ENCODE measurements at regions not wholly inside any gene's neighbourhood (a gene's known extent, or its start where the extent isn't known, plus 50 kb on each side); places are given as distances from the start of the nearest gene placed in this dataset.
"Not testable (repeated sequence)": the region's sequence is repeated elsewhere in the genome, so short reads cannot be mapped to it uniquely, and the experiment has no call there.

GRCh38 chr6:103107985-103108384 lies 1714.5 kb downstream of the GRIK2 start:
- intact Hi-C loops (cut with DNase I; ENCODE audit: low total_unique reads): no loop called here
- no peaks in the 10 kb centered on the region for H3K4me1 ChIP-seq
- no peak overlapping the region for H3K4me3 ChIP-seq
- H3K27me3 ChIP-seq: no peaks in the 10 kb centered on the region
- H3K36me3 ChIP-seq: no peaks in the 10 kb centered on the region
- no peak for DNase-seq
- in situ Hi-C loops (cut with MboI; ENCODE audit: low pct_ligation_motif_present in 1 of 4, low pct_unique_long_range_greater_than_20kb in 1 of 4, low sequenced_read_pairs in 3 of 4): no loop called here
- H3K27ac ChIP-seq: no peak overlapping the region
- H3K9me3 ChIP-seq: no peaks in the 10 kb centered on the region
- TF ChIP-seq POLR2AphosphoS5 (IDR thresholded peaks at IDR 0.05): no peak
- no peak for TF ChIP-seq EP300 (IDR thresholded peaks at IDR 0.05; ENCODE audit: low read depth)
- TF ChIP-seq POLR2A (IDR thresholded peaks at IDR 0.05): no peak

- no peaks in the 10 kb centered on the region for H3K9me3 ChIP-seq
- H3K27me3 ChIP-seq: no peaks in the 10 kb centered on the region
- TF ChIP-seq EP300 (IDR thresholded peaks at IDR 0.05; ENCODE audit: low read depth): no peak
- no peak for TF ChIP-seq POLR2A (IDR thresholded peaks at IDR 0.05)
- TF ChIP-seq CTCF (IDR thresholded peaks at IDR 0.05): no peak
- no peak for TF ChIP-seq POLR2AphosphoS5 (IDR thresholded peaks at IDR 0.05)
- H3K27ac ChIP-seq: no peak overlapping the region
- no peaks in the 10 kb centered on the region for H3K4me1 ChIP-seq
- in situ Hi-C loops (cut with MboI; ENCODE audit: low pct_ligation_motif_present in 1 of 4, low pct_unique_long_range_greater_than_20kb in 1 of 4, low sequenced_read_pairs in 3 of 4): no loop called here
- H3K4me3 ChIP-seq: no peak overlapping the region
- WGBS, 2 donors (ENCODE audit: low coverage in 1 of 2): 42 to 80% methylated on average over 2 of the region's 2 CpGs
- no peak for DNase-seq
- intact Hi-C loops (cut with DNase I; ENCODE audit: low total_unique reads): no loop called here
- H3K36me3 ChIP-seq: no peaks in the 10 kb centered on the region
Observed at GRCh38 chr6:103105686-103106085, 1712.2 kb downstream of the GRIK2 start.

DNA sequence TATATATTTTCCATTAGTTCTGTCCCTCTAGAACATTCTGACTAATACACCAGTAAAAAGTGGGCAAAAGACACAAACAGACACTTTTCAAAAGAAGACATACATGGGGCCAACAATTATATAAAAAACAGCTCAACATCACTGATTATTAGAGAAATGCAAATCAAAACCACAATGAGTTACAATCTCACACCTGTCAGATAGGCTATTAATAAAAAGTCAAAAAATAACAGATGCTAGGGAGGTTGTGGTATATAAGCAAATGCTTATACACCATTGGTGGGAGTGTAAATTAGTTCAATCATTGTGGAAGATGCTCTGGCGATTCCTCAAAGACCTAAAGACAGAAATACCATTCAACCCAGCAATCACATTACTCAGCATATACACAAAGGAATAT lies 1707.8 kb downstream of the GRIK2 start:
- DNase-seq: no peak
- H3K27ac ChIP-seq: no peak overlapping the region
- intact Hi-C loops (cut with DNase I; ENCODE audit: low total_unique reads) (no loop called here), in situ Hi-C loops (cut with MboI; ENCODE audit: low pct_ligation_motif_present in 1 of 4, low pct_unique_long_range_greater_than_20kb in 1 of 4, low sequenced_read_pairs in 3 of 4) (no loop called here)
- 76 to 90% methylated on average over 1 of the region's 1 CpG for WGBS, 2 donors (ENCODE audit: low coverage in 1 of 2)
- H3K9me3 ChIP-seq: peaks cover 0 to 8% of the 10 kb centered on the region in 2 donors
- no peak for TF ChIP-seq EP300 (IDR thresholded peaks at IDR 0.05; ENCODE audit: low read depth)
- TF ChIP-seq POLR2AphosphoS5 (IDR thresholded peaks at IDR 0.05): no peak
- no peak for TF ChIP-seq CTCF (IDR thresholded peaks at IDR 0.05)
- TF ChIP-seq POLR2A (IDR thresholded peaks at IDR 0.05): no peak
- H3K27me3 ChIP-seq: no peaks in the 10 kb centered on the region
- H3K36me3 ChIP-seq: no peaks in the 10 kb centered on the region
- no peaks in the 10 kb centered on the region for H3K4me1 ChIP-seq
- H3K4me3 ChIP-seq: no peak overlapping the region

GRCh38 chr6:103092414-103092813 lies 1698.9 kb downstream of the GRIK2 start:
- H3K36me3 ChIP-seq; in situ Hi-C loops (cut with MboI; ENCODE audit: low pct_ligation_motif_present in 1 of 4, low pct_unique_long_range_greater_than_20kb in 1 of 4, low sequenced_read_pairs in 3 of 4); H3K9me3 ChIP-seq; H3K4me1 ChIP-seq; DNase-seq; H3K27me3 ChIP-seq; H3K4me3 ChIP-seq; H3K27ac ChIP-seq; intact Hi-C loops (cut with DNase I; ENCODE audit: low total_unique reads): not testable (repeated sequence)
- WGBS, 2 donors (ENCODE audit: low coverage in 1 of 2): 55 to 68% methylated on average over 4 of the region's 4 CpGs

DNA sequence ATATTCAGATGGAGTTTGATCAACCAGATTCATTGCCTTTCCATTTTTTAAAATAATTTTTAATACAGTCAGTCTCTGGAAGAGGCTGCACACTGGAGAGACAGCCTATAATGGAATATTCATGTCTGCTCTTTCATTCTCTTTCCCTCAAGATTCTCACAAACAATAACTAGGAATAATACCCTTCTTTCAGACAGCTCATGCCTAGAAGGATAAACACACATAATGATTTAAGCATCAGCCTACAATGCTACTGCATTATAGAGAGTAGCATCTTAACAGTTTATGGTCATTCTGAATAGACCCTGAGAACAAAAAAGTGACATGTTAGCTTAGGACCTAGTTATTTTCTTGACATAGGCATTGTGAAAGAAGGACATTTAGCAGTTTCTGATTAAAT lies 1692.3 kb downstream of the GRIK2 start:
- no peak overlapping the region for H3K27ac ChIP-seq
- H3K4me1 ChIP-seq: no peaks in the 10 kb centered on the region
- no peaks in the 10 kb centered on the region for H3K36me3 ChIP-seq
- intact Hi-C loops (cut with DNase I; ENCODE audit: low total_unique reads) (no loop called here), in situ Hi-C loops (cut with MboI; ENCODE audit: low pct_ligation_motif_present in 1 of 4, low pct_unique_long_range_greater_than_20kb in 1 of 4, low sequenced_read_pairs in 3 of 4) (no loop called here)
- H3K4me3 ChIP-seq: no peak overlapping the region
- H3K9me3 ChIP-seq: no peaks in the 10 kb centered on the region
- TF ChIP-seq EP300 (IDR thresholded peaks at IDR 0.05; ENCODE audit: low read depth) (no peak), POLR2A (IDR thresholded peaks at IDR 0.05) (no peak)
- H3K27me3 ChIP-seq: no peaks in the 10 kb centered on the region
- no peak for DNase-seq

DNA sequence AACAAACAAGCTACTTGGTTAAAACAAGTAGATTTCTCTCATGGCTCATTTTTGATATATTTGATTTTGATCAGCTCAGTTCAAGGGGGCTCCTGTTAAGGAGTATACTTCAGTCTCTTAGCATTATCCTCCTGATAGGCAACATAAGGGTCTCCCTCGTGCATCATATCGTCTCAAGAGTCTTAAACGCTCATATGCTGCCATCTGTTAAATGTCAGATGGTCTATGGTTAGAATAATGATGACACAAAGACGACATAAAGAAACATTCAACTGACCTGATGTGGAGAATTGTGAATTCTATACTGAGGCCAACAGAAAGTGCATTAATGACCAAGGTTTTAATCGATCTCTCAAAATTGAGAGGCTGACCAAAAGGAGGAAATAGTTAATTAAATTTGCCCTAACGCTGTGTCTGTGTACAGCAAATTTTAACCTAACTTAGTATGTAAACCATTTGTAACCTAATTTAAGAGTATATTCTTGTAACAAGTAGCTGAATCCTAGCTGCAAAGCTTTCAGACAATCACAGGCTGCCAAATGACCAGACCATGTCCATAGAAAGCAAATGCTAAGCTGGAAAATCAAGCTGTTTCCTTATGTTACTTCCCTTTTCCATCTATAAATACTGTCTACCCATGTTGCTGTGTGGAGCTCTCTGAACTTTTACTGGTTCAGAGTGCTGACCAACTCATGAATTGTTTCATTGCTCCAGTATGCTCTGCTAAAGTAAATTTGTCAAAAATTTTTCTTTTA lies 1688.5 kb downstream of the GRIK2 start:
- 62 to 84% methylated on average over 5 to 6 of the region's 6 CpGs for WGBS, 2 donors (ENCODE audit: low coverage in 1 of 2)
- intact Hi-C loops (cut with DNase I; ENCODE audit: low total_unique reads): no loop called here
- Histone ChIP-seq H3K27ac (no peak overlapping the region), H3K27me3 (no peaks in the 10 kb centered on the region), H3K9me3 (no peaks in the 10 kb centered on the region), H3K36me3 (no peaks in the 10 kb centered on the region), H3K4me1 (no peaks in the 10 kb centered on the region), H3K4me3 (no peak overlapping the region)
- in situ Hi-C loops (cut with MboI; ENCODE audit: low pct_ligation_motif_present in 1 of 4, low pct_unique_long_range_greater_than_20kb in 1 of 4, low sequenced_read_pairs in 3 of 4): no loop called here
- no peak for TF ChIP-seq POLR2A (IDR thresholded peaks at IDR 0.05)
- TF ChIP-seq EP300 (IDR thresholded peaks at IDR 0.05; ENCODE audit: low read depth): no peak
- no peak for TF ChIP-seq CTCF (IDR thresholded peaks at IDR 0.05)
- TF ChIP-seq POLR2AphosphoS5 (IDR thresholded peaks at IDR 0.05): no peak
- DNase-seq: no peak
